ENCODE measurements at regions not wholly inside any gene's neighbourhood (a gene's known extent, or its start where the extent isn't known, plus 50 kb on each side); places are given as distances from the start of the nearest gene placed in this dataset.

- no peak for DNase-seq
These were observed 664.2 kb upstream of the PTCHD4 start for GRCh38 chr6:48775157-48775556.

GRCh38 chr6:48774276-48774675, 663.3 kb upstream of the PTCHD4 start:
- no peak overlapping the region for H3K27ac ChIP-seq
- no peak for DNase-seq
- intact Hi-C loops (cut with DNase I): no loop called here
- no peaks in the 10 kb centered on the region for H3K9me3 ChIP-seq
- no peaks in the 10 kb centered on the region for H3K36me3 ChIP-seq
- WGBS, 3 donors: 43 to 53% (median 52%) methylated on average over 1 of the region's 1 CpG
- H3K4me1 ChIP-seq (ENCODE audit: insufficient read depth): no peaks in the 10 kb centered on the region
- H3K4me3 ChIP-seq: no peak overlapping the region
- no peaks in the 10 kb centered on the region for H3K27me3 ChIP-seq
- TF ChIP-seq CTCF (IDR thresholded peaks at IDR 0.05) (no peak), POLR2A (IDR thresholded peaks at IDR 0.05) (no peak), EP300 (IDR thresholded peaks at IDR 0.05) (no peak)

More at GRCh38 chr6:48775157-48775556, 664.2 kb upstream of the PTCHD4 start:
- WGBS, 3 donors: 7 to 13% (median 8%) methylated on average over 3 of the region's 3 CpGs
- no peaks in the 10 kb centered on the region for H3K4me1 ChIP-seq (ENCODE audit: insufficient read depth)
- TF ChIP-seq POLR2A (IDR thresholded peaks at IDR 0.05) (no peak), EP300 (IDR thresholded peaks at IDR 0.05) (no peak), CTCF (IDR thresholded peaks at IDR 0.05) (no peak)
- intact Hi-C loops (cut with DNase I): no loop called here
- no peaks in the 10 kb centered on the region for H3K27me3 ChIP-seq
- H3K27ac ChIP-seq: no peak overlapping the region
- no peaks in the 10 kb centered on the region for H3K9me3 ChIP-seq
- no peak overlapping the region for H3K4me3 ChIP-seq
- no peaks in the 10 kb centered on the region for H3K36me3 ChIP-seq

GRCh38 chr6:48766349-48766748, 655.4 kb upstream of the PTCHD4 start:
- no peaks in the 10 kb centered on the region for H3K4me1 ChIP-seq (ENCODE audit: insufficient read depth)
- H3K4me3 ChIP-seq: no peak overlapping the region
- TF ChIP-seq EP300 (IDR thresholded peaks at IDR 0.05) (no peak), CTCF (IDR thresholded peaks at IDR 0.05) (no peak), POLR2A (IDR thresholded peaks at IDR 0.05) (no peak)
- H3K27me3 ChIP-seq: no peaks in the 10 kb centered on the region
- intact Hi-C loops (cut with DNase I): no loop called here
- no peak for DNase-seq
- H3K9me3 ChIP-seq: no peaks in the 10 kb centered on the region
- H3K36me3 ChIP-seq: no peaks in the 10 kb centered on the region
- WGBS, 3 donors: 45 to 73% (median 52%) methylated on average over 3 of the region's 3 CpGs
- H3K27ac ChIP-seq: no peak overlapping the region

GRCh38 chr6:48765352-48765961, 654.5 kb upstream of the PTCHD4 start:
- H3K9me3 ChIP-seq: no peaks in the 10 kb centered on the region
- no peak overlapping the region for H3K4me3 ChIP-seq
- intact Hi-C loops (cut with DNase I): no loop called here
- H3K4me1 ChIP-seq (ENCODE audit: insufficient read depth): no peaks in the 10 kb centered on the region
- no peak overlapping the region for H3K27ac ChIP-seq
- H3K27me3 ChIP-seq: no peaks in the 10 kb centered on the region
- no peak for DNase-seq
- WGBS, 3 donors: 2 to 9% (median 6%) methylated on average over 7 of the region's 7 CpGs
- no peak for TF ChIP-seq EP300 (IDR thresholded peaks at IDR 0.05)
- TF ChIP-seq CTCF (IDR thresholded peaks at IDR 0.05): no peak
- TF ChIP-seq POLR2A (IDR thresholded peaks at IDR 0.05): no peak
- H3K36me3 ChIP-seq: no peaks in the 10 kb centered on the region
